Keratinocyte (primary cell): ENCODE measurements at regions not wholly inside any gene's neighbourhood (a gene's known extent, or its start where the extent isn't known, plus 50 kb on each side); places are given as distances from the start of the nearest gene placed in this dataset.

Experiments
- DNase-seq: peaks from one replicate; pipeline ENCODE4 v3.0.0-alpha.2; 2011; ENCODE audit warnings: low read depth, missing footprints, low spot score
- FAIRE-seq: peaks from 2 replicates; lab custom pipeline; 2011; peaks lifted over from hg19 to GRCh38; lab: Jason Lieb, UNC
- H2AFZ ChIP-seq: 2 replicates; pipeline ENCODE4 v1.6.0; 2012; ENCODE audit warnings: low read length, control low read depth, inconsistent platforms; ENCODE audit not compliant: control insufficient read depth
- H3K27ac ChIP-seq: 2 replicates; pipeline ENCODE4 v1.5.1; 2011; ENCODE audit warnings: low read length; ENCODE audit not compliant: control insufficient read depth, insufficient read depth
- H3K27me3 ChIP-seq: 3 replicates; pipeline ENCODE4 v1.6.0; 2011; ENCODE audit warnings: low read length; ENCODE audit not compliant: control insufficient read depth, insufficient read depth; ENCODE audit errors: extremely low read depth
- H3K36me3 ChIP-seq, 2 experiments: 2 replicates in 1 of 2; 3 replicates in 1 of 2; pipeline ENCODE4 v1.5.1; 2011; ENCODE audit warnings: low read length in 2 of 2, mild to moderate bottlenecking in 1 of 2; ENCODE audit not compliant: control insufficient read depth in 2 of 2, insufficient read depth in 2 of 2; ENCODE audit errors: extremely low read depth in 1 of 2
- H3K4me1 ChIP-seq: 3 replicates; pipeline ENCODE4 v1.5.1; 2011; ENCODE audit warnings: low read length; ENCODE audit not compliant: control insufficient read depth, insufficient read depth; ENCODE audit errors: extremely low read depth
- H3K4me2 ChIP-seq: 3 replicates; pipeline ENCODE4 v1.6.0; 2011; ENCODE audit warnings: low read depth, low read length; ENCODE audit not compliant: control insufficient read depth, insufficient read depth; ENCODE audit errors: extremely low read depth
- H3K4me3 ChIP-seq, 3 experiments: fragments of 200-600 bp in 1 of 3; sonication (generic) in 1 of 3; 2 replicates in 2 of 3; 3 replicates in 1 of 3; pipeline ENCODE4 v1.5.1; 2011 to 2016; ENCODE audit warnings: low read length in 3 of 3, mild to moderate bottlenecking in 3 of 3, control low read depth in 2 of 3, inconsistent platforms in 1 of 3, low read depth in 1 of 3, mixed read lengths in 1 of 3, mixed run types in 1 of 3, moderate library complexity in 1 of 3; ENCODE audit not compliant: control insufficient read depth in 2 of 3, insufficient read depth in 2 of 3; ENCODE audit errors: extremely low read depth in 1 of 3
- H3K79me2 ChIP-seq: 2 replicates; pipeline ENCODE4 v1.6.0; 2012; ENCODE audit warnings: low read length; ENCODE audit not compliant: control insufficient read depth, insufficient read depth
- H3K9ac ChIP-seq: 3 replicates; pipeline ENCODE4 v1.6.0; 2011; ENCODE audit warnings: low read length; ENCODE audit not compliant: control insufficient read depth, insufficient read depth; ENCODE audit errors: extremely low read depth
- H3K9me1 ChIP-seq: 3 replicates; pipeline ENCODE4 v1.6.0; 2011; ENCODE audit warnings: low read length; ENCODE audit not compliant: control insufficient read depth, insufficient read depth; ENCODE audit errors: extremely low read depth
- H3K9me3 ChIP-seq: 2 replicates; pipeline ENCODE4 v1.5.1; 2012; ENCODE audit warnings: low read depth, low read length; ENCODE audit not compliant: control insufficient read depth
- H4K20me1 ChIP-seq: 3 replicates; pipeline ENCODE4 v1.6.0; 2011; ENCODE audit warnings: low read length; ENCODE audit not compliant: control insufficient read depth, insufficient read depth; ENCODE audit errors: extremely low read depth
- EZH2 ChIP-seq: IDR thresholded peaks from one replicate; pipeline ENCODE4 v1.6.1; 2012; ENCODE audit warnings: inconsistent platforms, mild to moderate bottlenecking, low read length, moderate library complexity
- dilution Hi-C: fragments of 300-500 bp; cut with MboI; formaldehyde crosslinking; loops from one replicate; pipeline ENCODE4 v1.7.0; 2020; ENCODE audit warnings: low sequenced_read_pairs; ENCODE audit not compliant: extremely low pct_ligation_motif_present
- TF ChIP-seq, protein P1 (sequence below), 3 experiments: IDR thresholded peaks in 1 of 3; conservative IDR thresholded peaks in 1 of 3; optimal IDR thresholded peaks in 1 of 3; 2 replicates in 2 of 3; 3 replicates in 1 of 3; pipeline versions ENCODE3 to v1.5.1; 2011; ENCODE audit warnings: low read length in 3 of 3, mild to moderate bottlenecking in 3 of 3, moderate library complexity in 2 of 3, control low read depth in 1 of 3, inconsistent platforms in 1 of 3; ENCODE audit not compliant: insufficient read depth in 2 of 3; ENCODE audit errors: extremely low read depth in 1 of 3

DNA sequence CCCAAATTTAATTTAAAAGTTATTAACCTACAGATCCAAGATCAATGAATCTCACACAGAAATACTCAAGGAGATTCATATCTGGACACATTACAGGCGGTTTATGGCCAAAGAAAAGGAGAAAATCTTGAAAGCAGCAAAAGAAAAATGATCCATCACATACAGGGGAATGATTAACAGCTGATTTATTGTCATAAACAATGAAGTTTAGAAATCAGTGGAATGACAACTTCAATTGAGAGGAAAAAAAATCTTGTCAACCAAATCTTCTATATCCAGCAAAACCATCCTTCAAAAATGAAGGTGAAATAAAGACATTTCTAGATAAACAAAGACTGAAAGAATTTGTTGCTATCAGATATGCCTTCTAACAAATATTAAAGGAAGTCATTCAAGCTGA lies 156.2 kb upstream of the SEMA6D start:
- no peaks in the 10 kb centered on the region for H3K79me2 ChIP-seq
- H3K4me2 ChIP-seq: no peak overlapping the region
- peaks cover 2% of the 10 kb centered on the region for H3K9me3 ChIP-seq
- H3K36me3 ChIP-seq: no peaks in the 10 kb centered on the region
- no peaks in the 10 kb centered on the region for H3K4me1 ChIP-seq
- H3K27ac ChIP-seq: no peak overlapping the region
- no peak for FAIRE-seq
- TF ChIP-seq, protein P1, sequence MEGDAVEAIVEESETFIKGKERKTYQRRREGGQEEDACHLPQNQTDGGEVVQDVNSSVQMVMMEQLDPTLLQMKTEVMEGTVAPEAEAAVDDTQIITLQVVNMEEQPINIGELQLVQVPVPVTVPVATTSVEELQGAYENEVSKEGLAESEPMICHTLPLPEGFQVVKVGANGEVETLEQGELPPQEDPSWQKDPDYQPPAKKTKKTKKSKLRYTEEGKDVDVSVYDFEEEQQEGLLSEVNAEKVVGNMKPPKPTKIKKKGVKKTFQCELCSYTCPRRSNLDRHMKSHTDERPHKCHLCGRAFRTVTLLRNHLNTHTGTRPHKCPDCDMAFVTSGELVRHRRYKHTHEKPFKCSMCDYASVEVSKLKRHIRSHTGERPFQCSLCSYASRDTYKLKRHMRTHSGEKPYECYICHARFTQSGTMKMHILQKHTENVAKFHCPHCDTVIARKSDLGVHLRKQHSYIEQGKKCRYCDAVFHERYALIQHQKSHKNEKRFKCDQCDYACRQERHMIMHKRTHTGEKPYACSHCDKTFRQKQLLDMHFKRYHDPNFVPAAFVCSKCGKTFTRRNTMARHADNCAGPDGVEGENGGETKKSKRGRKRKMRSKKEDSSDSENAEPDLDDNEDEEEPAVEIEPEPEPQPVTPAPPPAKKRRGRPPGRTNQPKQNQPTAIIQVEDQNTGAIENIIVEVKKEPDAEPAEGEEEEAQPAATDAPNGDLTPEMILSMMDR (optimal IDR thresholded peaks at IDR 0.05 in 1 of 3, IDR thresholded peaks at IDR 0.05 in 1 of 3, conservative IDR thresholded peaks at IDR 0.05 in 1 of 3; ENCODE audit: extremely low read depth in 1 of 3, insufficient read depth in 2 of 3, low read length in 3 of 3): no peak
- TF ChIP-seq EZH2: no peak
- no peaks in the 10 kb centered on the region for H3K27me3 ChIP-seq
- no peak overlapping the region for H3K4me3 ChIP-seq
- dilution Hi-C loops: no loop called here
- DNase-seq: no peak
- H3K9me1 ChIP-seq: no peaks in the 10 kb centered on the region
- no peak overlapping the region for H2AFZ ChIP-seq
- no peaks in the 10 kb centered on the region for H4K20me1 ChIP-seq
- H3K9ac ChIP-seq: no peak overlapping the region

DNA sequence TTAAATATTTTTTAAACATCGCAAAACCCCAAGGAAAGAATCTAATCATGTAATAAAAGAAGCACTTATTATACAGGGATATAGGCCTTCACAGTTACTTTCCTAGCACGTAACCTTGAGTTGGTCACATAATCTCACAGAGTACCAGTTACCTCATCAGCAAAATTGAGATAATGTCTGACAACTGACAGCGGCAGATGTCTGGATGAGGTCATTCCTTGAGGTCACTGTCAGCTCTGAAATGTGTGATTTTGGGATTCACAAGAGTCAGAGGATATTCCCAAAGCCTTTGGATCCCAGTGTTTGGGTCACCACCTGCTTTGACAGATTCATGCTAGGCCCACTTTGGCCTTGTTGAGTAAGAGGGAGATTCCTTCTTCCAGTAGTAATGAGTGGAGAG lies 151.4 kb upstream of the SEMA6D start:
- H3K27ac ChIP-seq: no peak overlapping the region
- no peaks in the 10 kb centered on the region for H3K36me3 ChIP-seq
- no peak overlapping the region for H3K4me2 ChIP-seq
- no peak for TF ChIP-seq EZH2
- TF ChIP-seq, protein P1 (optimal IDR thresholded peaks at IDR 0.05 in 1 of 3, IDR thresholded peaks at IDR 0.05 in 1 of 3, conservative IDR thresholded peaks at IDR 0.05 in 1 of 3; ENCODE audit: extremely low read depth in 1 of 3, insufficient read depth in 2 of 3, low read length in 3 of 3): no peak
- no peak overlapping the region for H3K4me3 ChIP-seq
- no peaks in the 10 kb centered on the region for H4K20me1 ChIP-seq
- no peak for FAIRE-seq
- H3K4me1 ChIP-seq: no peaks in the 10 kb centered on the region
- no peaks in the 10 kb centered on the region for H3K79me2 ChIP-seq
- no peaks in the 10 kb centered on the region for H3K9me3 ChIP-seq
- DNase-seq: no peak
- H3K9me1 ChIP-seq: no peaks in the 10 kb centered on the region
- dilution Hi-C loops: no loop called here
- H2AFZ ChIP-seq: no peak overlapping the region
- H3K9ac ChIP-seq: no peak overlapping the region
- H3K27me3 ChIP-seq: no peaks in the 10 kb centered on the region
